ENCODE measurements at regions not wholly inside any gene's neighbourhood (a gene's known extent, or its start where the extent isn't known, plus 50 kb on each side); places are given as distances from the start of the nearest gene placed in this dataset.
"Not testable (repeated sequence)": the region's sequence is repeated elsewhere in the genome, so short reads cannot be mapped to it uniquely, and the experiment has no call there.

DNA sequence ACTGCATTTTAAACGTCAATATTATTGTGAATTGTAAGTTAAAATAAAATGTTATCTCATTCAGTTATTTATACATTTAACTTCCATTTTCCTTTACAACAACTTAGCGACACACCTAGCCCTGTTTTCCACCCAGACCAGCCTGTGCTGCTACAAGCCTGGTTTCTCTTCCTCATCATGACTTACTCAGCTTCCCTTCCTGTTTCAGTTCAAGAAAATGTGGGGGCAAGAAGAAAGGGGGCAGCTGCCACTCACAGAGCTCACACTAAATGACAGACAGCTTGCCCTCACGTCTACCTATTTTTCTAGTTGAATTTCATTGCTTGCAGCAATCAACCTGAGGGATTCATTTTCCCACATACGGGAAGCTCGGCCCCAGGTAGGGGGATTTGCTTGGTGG lies 185.8 kb upstream of the POTEB2 start:
- TF ChIP-seq, protein P1, sequence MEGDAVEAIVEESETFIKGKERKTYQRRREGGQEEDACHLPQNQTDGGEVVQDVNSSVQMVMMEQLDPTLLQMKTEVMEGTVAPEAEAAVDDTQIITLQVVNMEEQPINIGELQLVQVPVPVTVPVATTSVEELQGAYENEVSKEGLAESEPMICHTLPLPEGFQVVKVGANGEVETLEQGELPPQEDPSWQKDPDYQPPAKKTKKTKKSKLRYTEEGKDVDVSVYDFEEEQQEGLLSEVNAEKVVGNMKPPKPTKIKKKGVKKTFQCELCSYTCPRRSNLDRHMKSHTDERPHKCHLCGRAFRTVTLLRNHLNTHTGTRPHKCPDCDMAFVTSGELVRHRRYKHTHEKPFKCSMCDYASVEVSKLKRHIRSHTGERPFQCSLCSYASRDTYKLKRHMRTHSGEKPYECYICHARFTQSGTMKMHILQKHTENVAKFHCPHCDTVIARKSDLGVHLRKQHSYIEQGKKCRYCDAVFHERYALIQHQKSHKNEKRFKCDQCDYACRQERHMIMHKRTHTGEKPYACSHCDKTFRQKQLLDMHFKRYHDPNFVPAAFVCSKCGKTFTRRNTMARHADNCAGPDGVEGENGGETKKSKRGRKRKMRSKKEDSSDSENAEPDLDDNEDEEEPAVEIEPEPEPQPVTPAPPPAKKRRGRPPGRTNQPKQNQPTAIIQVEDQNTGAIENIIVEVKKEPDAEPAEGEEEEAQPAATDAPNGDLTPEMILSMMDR (conservative IDR thresholded peaks at IDR 0.05; ENCODE audit: low read depth in 2 of 2): not testable (repeated sequence)
- not testable (repeated sequence) for TF ChIP-seq CREB1 (CRISPR knock-in tag; IDR thresholded peaks at IDR 0.05; ENCODE audit: low read depth); POLR2AphosphoS5 (IDR thresholded peaks at IDR 0.05; ENCODE audit: low read depth); EZH2 (IDR thresholded peaks at IDR 0.05; ENCODE audit: low read depth, unreplicated experiment); EZH2phosphoT487 (IDR thresholded peaks at IDR 0.05; ENCODE audit: unreplicated experiment); NANOG (IDR thresholded peaks at IDR 0.05; ENCODE audit: borderline replicate concordance)
- TF ChIP-seq, protein P2, sequence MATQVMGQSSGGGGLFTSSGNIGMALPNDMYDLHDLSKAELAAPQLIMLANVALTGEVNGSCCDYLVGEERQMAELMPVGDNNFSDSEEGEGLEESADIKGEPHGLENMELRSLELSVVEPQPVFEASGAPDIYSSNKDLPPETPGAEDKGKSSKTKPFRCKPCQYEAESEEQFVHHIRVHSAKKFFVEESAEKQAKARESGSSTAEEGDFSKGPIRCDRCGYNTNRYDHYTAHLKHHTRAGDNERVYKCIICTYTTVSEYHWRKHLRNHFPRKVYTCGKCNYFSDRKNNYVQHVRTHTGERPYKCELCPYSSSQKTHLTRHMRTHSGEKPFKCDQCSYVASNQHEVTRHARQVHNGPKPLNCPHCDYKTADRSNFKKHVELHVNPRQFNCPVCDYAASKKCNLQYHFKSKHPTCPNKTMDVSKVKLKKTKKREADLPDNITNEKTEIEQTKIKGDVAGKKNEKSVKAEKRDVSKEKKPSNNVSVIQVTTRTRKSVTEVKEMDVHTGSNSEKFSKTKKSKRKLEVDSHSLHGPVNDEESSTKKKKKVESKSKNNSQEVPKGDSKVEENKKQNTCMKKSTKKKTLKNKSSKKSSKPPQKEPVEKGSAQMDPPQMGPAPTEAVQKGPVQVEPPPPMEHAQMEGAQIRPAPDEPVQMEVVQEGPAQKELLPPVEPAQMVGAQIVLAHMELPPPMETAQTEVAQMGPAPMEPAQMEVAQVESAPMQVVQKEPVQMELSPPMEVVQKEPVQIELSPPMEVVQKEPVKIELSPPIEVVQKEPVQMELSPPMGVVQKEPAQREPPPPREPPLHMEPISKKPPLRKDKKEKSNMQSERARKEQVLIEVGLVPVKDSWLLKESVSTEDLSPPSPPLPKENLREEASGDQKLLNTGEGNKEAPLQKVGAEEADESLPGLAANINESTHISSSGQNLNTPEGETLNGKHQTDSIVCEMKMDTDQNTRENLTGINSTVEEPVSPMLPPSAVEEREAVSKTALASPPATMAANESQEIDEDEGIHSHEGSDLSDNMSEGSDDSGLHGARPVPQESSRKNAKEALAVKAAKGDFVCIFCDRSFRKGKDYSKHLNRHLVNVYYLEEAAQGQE (IDR thresholded peaks at IDR 0.05; ENCODE audit: unreplicated experiment): not testable (repeated sequence)

Measured in GM23338 (cell line).